H1 (cell line): ENCODE measurements at regions not wholly inside any gene's neighbourhood (a gene's known extent, or its start where the extent isn't known, plus 50 kb on each side); places are given as distances from the start of the nearest gene placed in this dataset.

ENCODE experiments used
- CTCF ChIA-PET: fragments of 300-600 bp; sonication (Branson Sonifier 250); formaldehyde crosslinking; loops from one replicate; lab custom pipeline; 2021; ENCODE audit not compliant: partially characterized antibody; lab: Charles Lee
- POLR2A ChIA-PET: fragments of 300-600 bp; sonication (Branson Sonifier 250); formaldehyde crosslinking; loops from one replicate; lab custom pipeline; 2021; ENCODE audit warnings: inconsistent platforms; ENCODE audit not compliant: partially characterized antibody; lab: Charles Lee
- DNase-seq, 2 experiments: peaks; one replicate each; pipeline versions ENCODE4 v3.0.0 to v3.0.0-alpha.2; 2010 to 2022; ENCODE audit warnings: low spot score in 2 of 2, low read depth in 1 of 2, mixed read lengths in 1 of 2
- FAIRE-seq: peaks from 2 replicates; lab custom pipeline; 2011; peaks lifted over from hg19 to GRCh38; lab: Jason Lieb, UNC
- H2AFZ ChIP-seq: 2 replicates; pipeline ENCODE4 v1.8.1; 2012; ENCODE audit warnings: low read length, inconsistent platforms
- H2AK5ac ChIP-seq: 2 replicates; pipeline ENCODE4 v1.6.1; 2013; ENCODE audit warnings: low read depth, low read length
- H2BK120ac ChIP-seq: replicated peaks from 2 replicates; pipeline ENCODE3; 2013; ENCODE audit warnings: low read depth, low read length, inconsistent platforms
- H2BK12ac ChIP-seq: 2 replicates; pipeline ENCODE4 v1.6.1; 2013; ENCODE audit warnings: low read depth, low read length
- H2BK15ac ChIP-seq: 2 replicates; pipeline ENCODE4 v1.6.1; 2013; ENCODE audit warnings: low read length
- H2BK20ac ChIP-seq: 2 replicates; pipeline ENCODE4 v1.6.1; 2013; ENCODE audit warnings: low read length
- H2BK5ac ChIP-seq: 2 replicates; pipeline ENCODE4 v1.6.1; 2013; ENCODE audit warnings: low read depth, low read length
- H3K14ac ChIP-seq: 2 replicates; pipeline ENCODE4 v1.6.1; 2013; ENCODE audit warnings: inconsistent platforms; ENCODE audit not compliant: insufficient read length
- H3K18ac ChIP-seq: 2 replicates; pipeline ENCODE4 v1.6.1; 2013; ENCODE audit warnings: low read length; ENCODE audit errors: extremely low read depth
- H3K23ac ChIP-seq: 2 replicates; pipeline ENCODE4 v1.6.1; 2013; ENCODE audit warnings: inconsistent platforms; ENCODE audit not compliant: insufficient read length
- H3K23me2 ChIP-seq: 2 replicates; pipeline ENCODE4 v1.6.1; 2013; ENCODE audit warnings: low read depth, low read length
- H3K27ac ChIP-seq: 2 replicates; pipeline ENCODE4 v1.6.1; 2011; ENCODE audit warnings: low read depth, low read length, inconsistent platforms
- H3K27me3 ChIP-seq, 4 experiments: replicated peaks in 1 of 4; 1 replicate in 1 of 4; 2 replicates in 3 of 4; pipeline versions ENCODE4 v1.6.1 to v1.8.1; 2011 to 2013; ENCODE audit warnings: low read length in 3 of 4, mild to moderate bottlenecking in 3 of 4, inconsistent platforms in 2 of 4, mixed read lengths in 2 of 4, moderate library complexity in 1 of 4; ENCODE audit not compliant: control insufficient read depth in 3 of 4, insufficient read depth in 3 of 4; ENCODE audit errors: extremely low read depth in 1 of 4
- H3K36me3 ChIP-seq, 4 experiments: 2 replicates each; pipeline versions ENCODE4 v1.6.1 to v1.8.1; 2011 to 2013; ENCODE audit warnings: mild to moderate bottlenecking in 4 of 4, low read length in 3 of 4, moderate library complexity in 2 of 4, control low read depth in 1 of 4, inconsistent platforms in 1 of 4; ENCODE audit not compliant: insufficient read depth in 4 of 4, control insufficient read depth in 2 of 4
- H3K4ac ChIP-seq: replicated peaks from 2 replicates; pipeline ENCODE3; 2013; ENCODE audit warnings: low read length, low read depth, mixed read lengths, inconsistent platforms; ENCODE audit not compliant: insufficient read length
- H3K4me1 ChIP-seq, 4 experiments: replicated peaks in 1 of 4; 1 replicate in 1 of 4; 2 replicates in 3 of 4; pipeline versions ENCODE4 v1.6.1 to v1.8.1; 2011 to 2013; ENCODE audit warnings: low read length in 3 of 4, inconsistent platforms in 2 of 4, mixed read lengths in 1 of 4; ENCODE audit not compliant: insufficient read depth in 4 of 4, control insufficient read depth in 3 of 4
- H3K4me2 ChIP-seq, 2 experiments: 2 replicates each; pipeline versions ENCODE4 v1.6.1 to v1.8.1; 2011 to 2013; ENCODE audit warnings: low read depth in 2 of 2, low read length in 2 of 2, control low read depth in 1 of 2, inconsistent platforms in 1 of 2, mild to moderate bottlenecking in 1 of 2; ENCODE audit not compliant: insufficient read depth in 1 of 2
- H3K4me3 ChIP-seq, 4 experiments: fragments of 200-600, 300-600 bp in 1 of 4; sonication (generic), shearing (Covaris generic), sonication (Bioruptor Twin) in 1 of 4; 2 replicates each; pipeline versions ENCODE4 v1.5.1 to v1.8.1; 2011 to 2016; ENCODE audit warnings: low read length in 4 of 4, low read depth in 3 of 4, control low read depth in 2 of 4, inconsistent platforms in 2 of 4, mild to moderate bottlenecking in 2 of 4, mixed read lengths in 1 of 4, moderate library complexity in 1 of 4; ENCODE audit not compliant: insufficient read depth in 2 of 4; ENCODE audit errors: extremely low read depth in 1 of 4
- H3K56ac ChIP-seq: replicated peaks from 2 replicates; pipeline ENCODE3; 2013; ENCODE audit warnings: low read depth, mild to moderate bottlenecking, mixed read lengths, low read length, inconsistent platforms; ENCODE audit not compliant: insufficient read length
- H3K79me1 ChIP-seq: 2 replicates; pipeline ENCODE4 v1.6.1; 2013; ENCODE audit warnings: low read depth, low read length, control low read depth
- H3K79me2 ChIP-seq, 2 experiments: 2 replicates each; pipeline versions ENCODE4 v1.6.1 to v1.8.1; 2012 to 2013; ENCODE audit warnings: low read length in 2 of 2, mild to moderate bottlenecking in 2 of 2, inconsistent platforms in 1 of 2; ENCODE audit not compliant: insufficient read depth in 2 of 2, control insufficient read depth in 1 of 2
- H3K9ac ChIP-seq, 4 experiments: replicated peaks in 1 of 4; 1 replicate in 1 of 4; 2 replicates in 3 of 4; pipeline versions ENCODE4 v1.6.1 to v1.8.1; 2011 to 2013; ENCODE audit warnings: low read depth in 3 of 4, low read length in 3 of 4, control low read depth in 2 of 4, mild to moderate bottlenecking in 2 of 4, moderate library complexity in 2 of 4, inconsistent platforms in 1 of 4; ENCODE audit errors: extremely low read depth in 1 of 4
- H3K9me3 ChIP-seq, 2 experiments: 2 replicates each; pipeline versions ENCODE4 v1.6.1 to v1.8.1; 2012 to 2013; ENCODE audit warnings: mild to moderate bottlenecking in 2 of 2, moderate library complexity in 2 of 2, control low read depth in 1 of 2, inconsistent platforms in 1 of 2, low read depth in 1 of 2, low read length in 1 of 2, mixed read lengths in 1 of 2; ENCODE audit not compliant: insufficient read depth in 2 of 2
- H4K20me1 ChIP-seq, 2 experiments: replicated peaks in 1 of 2; 2 replicates each; pipeline versions ENCODE3 to v1.8.1; 2011 to 2013; ENCODE audit warnings: inconsistent platforms in 2 of 2, low read length in 2 of 2, mild to moderate bottlenecking in 1 of 2; ENCODE audit not compliant: insufficient read depth in 2 of 2, control insufficient read depth in 1 of 2
- H4K5ac ChIP-seq: 2 replicates; pipeline ENCODE4 v1.6.1; 2013; ENCODE audit warnings: low read length, low read depth, mixed read lengths, inconsistent platforms; ENCODE audit not compliant: insufficient read length
- H4K8ac ChIP-seq: 2 replicates; pipeline ENCODE4 v1.8.0; 2013; ENCODE audit warnings: mild to moderate bottlenecking, moderate library complexity, low read length, inconsistent platforms; ENCODE audit not compliant: insufficient read depth; ENCODE audit errors: extremely low read depth
- H4K91ac ChIP-seq: replicated peaks from 2 replicates; pipeline ENCODE3; 2013; ENCODE audit warnings: low read length, mixed read lengths, inconsistent platforms; ENCODE audit not compliant: insufficient read length
- BCL11A ChIP-seq, 2 experiments: IDR thresholded peaks; one replicate each; pipeline ENCODE4 v1.6.1; 2011; ENCODE audit warnings: low read depth in 2 of 2, low read length in 2 of 2, mild to moderate bottlenecking in 2 of 2
- CHD1 ChIP-seq: IDR thresholded peaks from 2 replicates; pipeline ENCODE4 v1.6.1; 2012; ENCODE audit warnings: low read depth, low read length, improper control_type of control experiment
- FOSL1 ChIP-seq: IDR thresholded peaks from 2 replicates; pipeline ENCODE4 v1.6.1; 2011; ENCODE audit warnings: mild to moderate bottlenecking, low read depth, low read length, moderate library complexity; ENCODE audit not compliant: insufficient read depth
- GABPA ChIP-seq: IDR thresholded peaks from 2 replicates; pipeline ENCODE4 v1.6.1; 2011; ENCODE audit warnings: mild to moderate bottlenecking, low read length, moderate library complexity, borderline replicate concordance; ENCODE audit not compliant: insufficient read depth
- RAD21 ChIP-seq, 2 experiments: IDR thresholded peaks in 1 of 2; conservative IDR thresholded peaks in 1 of 2; 2 replicates each; pipeline ENCODE4 v1.6.1; 2011; ENCODE audit warnings: low read depth in 2 of 2, low read length in 2 of 2, improper control_type of control experiment in 1 of 2, inconsistent platforms in 1 of 2, mild to moderate bottlenecking in 1 of 2, moderate library complexity in 1 of 2
- WGBS, 2 experiments: shearing (Covaris generic) in 1 of 2; methylation state at CpG; one replicate each; pipeline versions ENCODE4 v1.1.6 to v1.1.7; 2013 to 2015; ENCODE audit warnings: low lambda C conversion rate in 2 of 2, mixed read lengths in 2 of 2, inconsistent platforms in 1 of 2, low coverage in 1 of 2, missing lambda C conversion rate in 1 of 2; ENCODE audit not compliant: insufficient replicate concordance in 2 of 2, insufficient coverage in 1 of 2, insufficient read length in 1 of 2; ENCODE audit errors: extremely low coverage in 1 of 2, missing lambda C conversion rate in 1 of 2; 5-methylcytosine and 5-hydroxymethylcytosine counted together
- TF ChIP-seq, protein P1 (sequence below), 3 experiments: IDR thresholded peaks; 1 replicate in 2 of 3; 2 replicates in 1 of 3; pipeline versions ENCODE4 v1.5.1 to v1.6.1; 2011; ENCODE audit warnings: low read length in 3 of 3, mild to moderate bottlenecking in 3 of 3, inconsistent platforms in 2 of 3, low read depth in 1 of 3, moderate library complexity in 1 of 3; ENCODE audit not compliant: insufficient read depth in 1 of 3; ENCODE audit errors: control extremely low read depth in 1 of 3

DNA sequence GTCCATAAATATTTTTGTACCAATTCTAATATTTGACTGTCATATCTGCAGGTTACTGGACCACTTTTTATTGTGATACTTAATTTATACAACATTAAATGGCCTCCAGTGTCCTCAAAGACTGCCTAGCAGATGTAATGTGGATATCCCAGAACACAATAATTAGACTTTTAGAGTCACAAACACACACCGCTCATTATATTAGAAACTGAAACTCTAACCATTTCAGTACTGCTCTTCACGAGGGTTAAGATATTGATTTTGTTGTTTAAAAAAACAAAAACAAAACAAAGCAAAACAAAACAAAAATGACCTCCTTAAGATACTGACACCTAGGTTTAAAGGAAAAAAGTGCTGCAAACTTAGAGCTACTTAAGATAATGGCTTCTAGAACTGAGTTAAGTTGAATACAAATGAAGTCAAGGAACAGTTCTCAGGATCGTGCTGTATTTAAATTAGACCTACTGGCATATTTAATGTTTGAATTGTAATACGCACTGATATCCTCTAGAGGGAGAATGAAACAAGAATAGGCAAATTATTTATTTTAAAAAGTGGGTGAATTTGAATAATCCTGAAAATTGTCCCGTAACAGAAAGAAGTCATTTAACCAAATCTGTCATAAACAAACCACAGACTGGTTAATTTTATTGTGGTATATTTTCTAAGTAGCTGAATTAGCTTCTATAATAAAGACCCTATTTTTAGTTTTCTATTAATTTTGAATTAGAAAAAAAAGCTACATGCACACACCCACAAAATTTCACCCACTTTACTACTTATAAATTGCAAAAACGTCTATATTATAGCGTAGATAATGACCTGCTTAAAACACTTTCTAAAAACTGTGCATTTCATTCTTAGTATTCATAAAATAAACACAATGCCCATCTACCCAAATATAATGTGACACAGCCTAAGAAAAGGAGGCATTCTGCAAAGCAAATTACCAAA is 395.2 kb upstream of the DCN start:
- no peak overlapping the region for H3K4me2 ChIP-seq
- no peaks in the 10 kb centered on the region for H4K20me1 ChIP-seq
- DNase-seq = no peak
- 71% methylated on average over 7 of the region's 7 CpGs; no CpG with 5 or more reads in 1 of the 2 experiments for WGBS, 2 experiments
- H3K14ac ChIP-seq = no peak overlapping the region
- CTCF ChIA-PET = interaction anchor here (0.7 to 4.1 kb wide), 18 partner anchors 9 to 374 kb away, joined by 3 to 15 read pairs (median 4); no protein-coding TSS in a partner anchor
- no peak overlapping the region for H2AK5ac ChIP-seq
- H3K23ac ChIP-seq = no peak overlapping the region
- no peaks in the 10 kb centered on the region for H3K23me2 ChIP-seq
- H3K4me3 ChIP-seq = no peak overlapping the region
- H2BK12ac ChIP-seq = no peak overlapping the region
- H3K18ac ChIP-seq = no peak overlapping the region
- H2BK5ac ChIP-seq = no peak overlapping the region
- no peaks in the 10 kb centered on the region for H3K36me3 ChIP-seq
- H3K79me1 ChIP-seq = no peaks in the 10 kb centered on the region
- no peak overlapping the region for H3K9ac ChIP-seq
- H3K79me2 ChIP-seq = no peaks in the 10 kb centered on the region
- H3K4ac ChIP-seq = no peak overlapping the region
- no peak overlapping the region for H3K27ac ChIP-seq
- no peak overlapping the region for H3K56ac ChIP-seq
- no peak overlapping the region for H4K8ac ChIP-seq
- TF ChIP-seq RAD21 (IDR thresholded peaks at IDR 0.05 in 1 of 2, conservative IDR thresholded peaks at IDR 0.05 in 1 of 2; ENCODE audit: low read depth in 2 of 2, low read length in 2 of 2) (peak in 1 of 2 experiments; percentile 17; a peak in 2 of 4 replicates), BCL11A (IDR thresholded peaks at IDR 0.05; ENCODE audit: low read depth in 2 of 2, low read length in 2 of 2) (no peak), GABPA (no peak), CHD1 (no peak), FOSL1 (no peak)
- TF ChIP-seq, protein P1, sequence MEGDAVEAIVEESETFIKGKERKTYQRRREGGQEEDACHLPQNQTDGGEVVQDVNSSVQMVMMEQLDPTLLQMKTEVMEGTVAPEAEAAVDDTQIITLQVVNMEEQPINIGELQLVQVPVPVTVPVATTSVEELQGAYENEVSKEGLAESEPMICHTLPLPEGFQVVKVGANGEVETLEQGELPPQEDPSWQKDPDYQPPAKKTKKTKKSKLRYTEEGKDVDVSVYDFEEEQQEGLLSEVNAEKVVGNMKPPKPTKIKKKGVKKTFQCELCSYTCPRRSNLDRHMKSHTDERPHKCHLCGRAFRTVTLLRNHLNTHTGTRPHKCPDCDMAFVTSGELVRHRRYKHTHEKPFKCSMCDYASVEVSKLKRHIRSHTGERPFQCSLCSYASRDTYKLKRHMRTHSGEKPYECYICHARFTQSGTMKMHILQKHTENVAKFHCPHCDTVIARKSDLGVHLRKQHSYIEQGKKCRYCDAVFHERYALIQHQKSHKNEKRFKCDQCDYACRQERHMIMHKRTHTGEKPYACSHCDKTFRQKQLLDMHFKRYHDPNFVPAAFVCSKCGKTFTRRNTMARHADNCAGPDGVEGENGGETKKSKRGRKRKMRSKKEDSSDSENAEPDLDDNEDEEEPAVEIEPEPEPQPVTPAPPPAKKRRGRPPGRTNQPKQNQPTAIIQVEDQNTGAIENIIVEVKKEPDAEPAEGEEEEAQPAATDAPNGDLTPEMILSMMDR (IDR thresholded peaks at IDR 0.05; ENCODE audit: control extremely low read depth in 1 of 3, insufficient read depth in 1 of 3, low read depth in 1 of 3, low read length in 3 of 3) = peak in 1 of 3 experiments; percentile 7; a peak in 1 of 4 replicates
- no peak overlapping the region for H2BK15ac ChIP-seq
- H4K5ac ChIP-seq = no peak overlapping the region
- no peaks in the 10 kb centered on the region for H3K9me3 ChIP-seq
- H3K27me3 ChIP-seq = no peaks in the 10 kb centered on the region
- POLR2A ChIA-PET = no interaction called here
- no peak overlapping the region for H2BK120ac ChIP-seq
- no peak overlapping the region for H4K91ac ChIP-seq
- H3K4me1 ChIP-seq = no peaks in the 10 kb centered on the region; a peak in 1 of 7 replicates
- H2BK20ac ChIP-seq = no peak overlapping the region
- H2AFZ ChIP-seq = no peak overlapping the region; the same call in 1 of the 2 replicates
- no peak for FAIRE-seq
